GM18505 (cell line): ENCODE measurements at regions not wholly inside any gene's neighbourhood (a gene's known extent, or its start where the extent isn't known, plus 50 kb on each side); places are given as distances from the start of the nearest gene placed in this dataset.

ENCODE experiments used
- ATAC-seq: cut with Tn5 transposase; IDR thresholded peaks from one replicate; pipeline ENCODE4 v1.9.1; 2021; ENCODE audit not compliant: unreplicated experiment
- POLR2A ChIP-seq: IDR thresholded peaks from 4 replicates; pipeline ENCODE4 v1.6.1; 2011; ENCODE audit warnings: borderline replicate concordance; ENCODE audit not compliant: insufficient read depth, insufficient read length; ENCODE audit errors: extremely low read depth

- no peak for TF ChIP-seq POLR2A
- ATAC-seq = no peak
These were observed 90.3 kb upstream of the SNTG2 start for GRCh38 chr2:860259-860855.

GRCh38 chr2:858646-859045 lies 92.0 kb upstream of the SNTG2 start:
- TF ChIP-seq POLR2A = no peak
- no peak for ATAC-seq

DNA sequence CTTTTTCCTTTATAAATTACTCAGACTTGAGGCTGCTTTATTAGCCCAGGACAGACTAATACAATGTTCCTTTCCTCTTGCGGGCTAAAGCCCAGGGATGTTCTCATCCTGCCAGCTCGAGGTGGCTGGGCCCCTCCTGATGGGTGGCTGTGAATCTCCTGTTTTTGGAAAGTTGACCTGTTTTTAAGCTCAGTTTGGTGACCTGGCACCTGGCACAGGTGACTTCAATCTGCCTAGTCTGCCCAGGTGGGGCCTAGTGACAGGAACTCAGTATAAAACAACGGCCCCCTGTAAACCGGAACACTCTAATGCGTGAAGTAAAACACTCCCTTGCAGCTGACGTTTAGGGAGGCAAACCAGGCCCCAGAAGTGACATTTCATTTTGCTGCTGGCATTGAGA lies 92.7 kb upstream of the SNTG2 start:
- TF ChIP-seq POLR2A = no peak
- no peak for ATAC-seq

GRCh38 chr2:857081-857480 lies 93.6 kb upstream of the SNTG2 start:
- ATAC-seq = no peak
- no peak for TF ChIP-seq POLR2A

DNA sequence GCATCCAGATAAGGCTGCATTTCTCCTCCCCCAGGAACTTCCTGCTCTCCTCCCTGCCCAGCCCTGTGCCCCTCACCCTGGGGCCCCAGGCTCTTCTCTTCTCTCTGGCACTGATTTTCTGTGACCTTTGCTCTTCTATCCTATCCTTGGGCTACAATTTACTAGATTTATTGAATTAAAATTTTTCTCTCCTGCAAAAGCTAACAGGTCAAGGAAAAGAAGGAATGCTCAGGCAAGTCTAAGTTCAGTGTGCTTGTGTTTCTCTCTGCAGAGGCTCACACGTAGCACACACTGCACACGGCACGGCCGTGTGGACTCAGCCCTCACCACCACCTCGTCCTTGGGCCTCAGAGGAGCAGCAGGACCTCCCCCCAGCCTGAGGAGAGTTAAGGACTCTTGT lies 94.2 kb upstream of the SNTG2 start:
- ATAC-seq = no peak
- TF ChIP-seq POLR2A = no peak

DNA sequence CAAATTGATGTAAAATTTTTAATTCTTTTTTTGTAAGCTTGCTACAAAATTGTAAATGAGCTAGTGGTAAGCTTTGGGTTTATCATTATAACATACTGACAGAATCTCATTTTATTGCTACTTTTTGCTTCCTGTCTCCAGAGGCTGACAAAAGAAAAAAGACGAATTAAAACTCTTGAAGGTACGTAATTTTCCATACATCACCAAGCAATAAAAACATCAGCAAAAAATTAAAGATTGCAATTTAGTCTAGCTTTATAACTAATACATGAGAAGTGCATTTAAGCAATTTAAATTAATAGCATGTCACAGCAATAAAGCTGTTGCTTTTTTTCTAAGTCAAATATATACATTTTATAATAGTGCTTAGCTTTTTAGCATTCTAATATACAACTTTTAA lies 94.6 kb upstream of the SNTG2 start:
- TF ChIP-seq POLR2A = no peak
- ATAC-seq = no peak

- no peak for ATAC-seq
These were observed 95.5 kb upstream of the SNTG2 start for GRCh38 chr2:855177-855576.

GRCh38 chr2:854460-854859 lies 96.2 kb upstream of the SNTG2 start:
- no peak for ATAC-seq
- TF ChIP-seq POLR2A = no peak

More at GRCh38 chr2:855177-855576, 95.5 kb upstream of the SNTG2 start:
- no peak for TF ChIP-seq POLR2A

- TF ChIP-seq POLR2A = no peak
- ATAC-seq = no peak
These were observed 97.3 kb upstream of the SNTG2 start for GRCh38 chr2:853203-853870.

- no peak for ATAC-seq
- no peak for TF ChIP-seq POLR2A
These were observed 98.5 kb upstream of the SNTG2 start for GRCh38 chr2:852168-852567.

DNA sequence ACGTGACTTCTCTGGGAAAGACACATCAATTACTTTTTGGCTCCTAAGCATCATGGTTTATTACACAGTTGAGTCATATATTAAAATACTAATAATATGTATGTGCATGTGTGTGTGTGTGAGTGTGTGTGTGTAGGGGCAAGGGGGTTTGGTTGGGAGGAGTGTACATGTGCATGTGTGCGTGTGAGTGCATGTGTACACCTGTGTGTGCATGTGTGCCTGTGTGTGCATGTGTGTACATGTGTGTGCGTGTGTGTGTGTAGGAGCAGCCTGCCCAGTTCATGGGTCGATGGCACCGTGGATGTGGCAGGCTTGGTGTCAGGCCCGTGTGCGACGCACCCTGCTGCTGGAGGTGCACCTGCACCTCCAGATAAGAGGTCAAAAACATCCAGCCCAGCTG lies 99.0 kb upstream of the SNTG2 start:
- ATAC-seq = no peak
- no peak for TF ChIP-seq POLR2A

DNA sequence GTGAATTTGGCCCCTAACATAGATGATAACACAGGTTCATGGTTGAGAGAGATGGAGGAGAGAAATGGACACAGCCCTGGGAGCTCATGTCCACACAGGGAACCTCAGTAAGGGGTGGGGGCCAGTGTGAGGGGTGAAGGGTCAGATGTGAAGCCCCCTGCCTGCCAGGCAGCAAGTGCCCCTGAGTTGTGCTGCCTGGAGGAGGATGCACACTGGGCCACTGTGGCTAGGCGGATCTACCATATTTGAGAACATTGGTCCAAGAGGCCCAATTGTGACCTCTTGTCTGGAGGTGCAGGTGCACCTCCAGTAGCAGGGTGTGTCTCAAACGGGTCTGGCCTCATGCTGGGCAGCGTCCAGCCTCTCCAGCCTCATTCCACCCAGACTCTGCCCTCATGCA lies 99.6 kb upstream of the SNTG2 start:
- ATAC-seq = no peak
- no peak for TF ChIP-seq POLR2A

DNA sequence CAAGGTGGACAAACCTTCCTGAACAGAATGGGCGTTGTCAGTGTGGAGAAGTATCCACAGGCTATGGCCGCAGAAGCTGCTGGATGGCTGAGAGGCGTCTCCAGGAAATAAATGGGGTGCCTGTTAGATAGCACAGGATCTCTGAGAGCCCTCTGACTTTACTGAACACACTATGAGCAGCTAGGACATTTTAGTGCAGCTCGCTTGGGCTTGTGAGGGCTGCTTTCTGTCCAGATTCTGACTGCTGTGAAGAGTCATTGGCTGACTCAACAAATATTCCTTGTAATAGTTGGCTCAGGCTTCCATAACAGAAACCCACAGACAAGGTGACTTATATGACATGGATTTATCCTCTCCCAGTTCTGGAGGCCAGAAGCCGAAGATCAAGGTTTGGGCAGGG lies 100.2 kb upstream of the SNTG2 start:
- ATAC-seq = no peak
- no peak for TF ChIP-seq POLR2A

DNA sequence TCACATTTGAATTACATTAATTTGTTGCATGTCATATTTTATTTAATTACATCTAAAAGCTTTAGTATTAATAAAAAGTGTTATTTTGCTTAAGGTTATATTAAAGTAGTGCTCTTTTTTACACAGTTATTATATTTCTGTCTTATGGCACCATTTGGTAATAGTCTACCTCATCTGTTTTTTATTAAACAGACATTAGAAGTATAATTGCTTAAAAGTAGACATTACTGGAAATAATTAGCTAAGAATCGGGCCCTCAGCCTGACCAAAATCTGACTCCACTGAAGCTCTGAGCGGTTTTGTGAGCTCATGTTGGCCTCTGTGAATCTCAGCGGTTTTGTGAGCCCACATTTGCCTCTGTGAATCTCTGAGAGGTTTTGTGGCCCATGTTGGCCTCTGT lies 102.5 kb upstream of the SNTG2 start:
- ATAC-seq = no peak
- no peak for TF ChIP-seq POLR2A
